ENCODE measurements at regions not wholly inside any gene's neighbourhood (a gene's known extent, or its start where the extent isn't known, plus 50 kb on each side); places are given as distances from the start of the nearest gene placed in this dataset.

GRCh38 chrX:101986586-101986985 is 54.8 kb upstream of the ZMAT1 start:
- TF ChIP-seq YY1 (IDR thresholded peaks at IDR 0.05; ENCODE audit: low read depth) = no peak
- no peak for TF ChIP-seq MAX (IDR thresholded peaks at IDR 0.05; ENCODE audit: low read depth)
- TF ChIP-seq GATA2 (CRISPR knock-in tag; IDR thresholded peaks at IDR 0.05) = no peak
- TF ChIP-seq POLR2AphosphoS5 (IDR thresholded peaks at IDR 0.05; ENCODE audit: low read depth, low read length) = no peak
- no peak for TF ChIP-seq ELF1 (IDR thresholded peaks at IDR 0.05)
- no peak for TF ChIP-seq NRF1 (IDR thresholded peaks at IDR 0.05; ENCODE audit: low read depth, low read length)
- no peak for TF ChIP-seq EZH2phosphoT487 (IDR thresholded peaks at IDR 0.05; ENCODE audit: borderline replicate concordance, low read depth)
- TF ChIP-seq RCOR1 (IDR thresholded peaks at IDR 0.05; ENCODE audit: low read length) = no peak
- no peak for TF ChIP-seq TAF1 (IDR thresholded peaks at IDR 0.05; ENCODE audit: borderline replicate concordance, low read depth, low read length)
- TF ChIP-seq JUND (IDR thresholded peaks at IDR 0.05) = no peak
- TF ChIP-seq CHD2 (IDR thresholded peaks at IDR 0.05; ENCODE audit: low read length, partially characterized antibody) = no peak
- H3K9me2 ChIP-seq = no peaks in the 10 kb centered on the region
- POLR2A ChIA-PET = no interaction called here
- H3K9ac ChIP-seq = no peak overlapping the region
- no peak for DNase-seq
- no peaks in the 10 kb centered on the region for H3F3A ChIP-seq (replicated peaks; ENCODE audit: insufficient read depth)
- H3K4me3 ChIP-seq (ENCODE audit: low read depth in 2 of 2, low read length in 1 of 2) = no peak overlapping the region
- H4K20me1 ChIP-seq (ENCODE audit: insufficient read depth) = no peaks in the 10 kb centered on the region
- no peak overlapping the region for H3K27ac ChIP-seq (ENCODE audit: low read depth in 2 of 2, low read length in 1 of 2)
- 7% methylated on average over 2 of the region's 2 CpGs for WGBS (ENCODE audit: low lambda C conversion rate)
- no peaks in the 10 kb centered on the region for H3K9me3 ChIP-seq
- no peak overlapping the region for H2AFZ ChIP-seq (ENCODE audit: low read depth)
- no peaks in the 10 kb centered on the region for H3K36me3 ChIP-seq (replicated peaks in 1 of 2; ENCODE audit: control insufficient read depth in 1 of 2, insufficient read depth in 2 of 2, low read length in 1 of 2)
- no peaks in the 10 kb centered on the region for H3K79me2 ChIP-seq (ENCODE audit: insufficient read depth)
- H3K4me2 ChIP-seq = no peak overlapping the region
- no peaks in the 10 kb centered on the region for H3K27me3 ChIP-seq (ENCODE audit: insufficient read depth)
- CTCF ChIA-PET = no interaction called here
- H3K4me1 ChIP-seq (ENCODE audit: control insufficient read depth in 1 of 2, insufficient read depth in 2 of 2, low read depth in 1 of 2, low read length in 1 of 2) = no peaks in the 10 kb centered on the region

Data from SK-N-SH (cell line).